Upper lobe of left lung (tissue), 4 donors: ENCODE measurements at regions not wholly inside any gene's neighbourhood (a gene's known extent, or its start where the extent isn't known, plus 50 kb on each side); places are given as distances from the start of the nearest gene placed in this dataset.

Experiments used
- EP300 ChIP-seq, 4 donors: sonication (generic); formaldehyde crosslinking; IDR thresholded peaks; one replicate each; pipeline ENCODE4 v1.5.1; 2017; ENCODE audit warnings: antibody characterized with exemption in 4 of 4, control low read depth in 2 of 4
- POLR2A ChIP-seq, 4 donors: fragments of 450-650 bp; IDR thresholded peaks; one replicate each; pipeline ENCODE4 v1.5.1; 2016 to 2017; ENCODE audit warnings: antibody characterized with exemption in 4 of 4, mild to moderate bottlenecking in 2 of 4
- POLR2AphosphoS5 ChIP-seq, 2 donors: sonication (generic); formaldehyde crosslinking; IDR thresholded peaks; one replicate each; pipeline ENCODE4 v1.5.1; 2017; ENCODE audit warnings: antibody characterized with exemption in 2 of 2
- TF ChIP-seq, protein P1 (sequence below), 6 experiments: fragments of 450-650 bp in 4 of 6; fragments of 200-600 bp in 2 of 6; sonication (generic) in 2 of 6; IDR thresholded peaks; one replicate each; pipeline ENCODE4 v1.5.1; 2016 to 2019; ENCODE audit warnings: antibody characterized with exemption in 6 of 6

DNA sequence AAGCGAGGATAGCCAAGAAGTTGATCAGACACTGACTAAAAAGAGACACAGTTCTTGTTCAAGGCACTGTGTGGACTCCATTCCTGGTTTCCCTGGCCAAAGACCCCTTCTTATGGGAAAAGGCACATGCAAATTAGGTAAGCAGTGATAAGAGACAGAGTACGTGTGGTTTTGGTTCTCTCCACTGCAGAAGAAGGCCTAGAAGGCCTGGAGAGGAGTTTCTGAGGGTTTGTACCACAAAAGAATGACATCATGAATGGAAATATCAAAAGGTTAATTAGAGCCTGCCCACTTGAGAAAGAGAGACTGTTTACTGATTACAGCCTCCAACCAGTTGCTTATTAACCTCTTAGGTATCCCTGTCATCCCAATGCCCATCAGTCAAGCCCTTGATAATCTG, 137.5 kb downstream of the ZNF365 start:
- TF ChIP-seq, protein P1, sequence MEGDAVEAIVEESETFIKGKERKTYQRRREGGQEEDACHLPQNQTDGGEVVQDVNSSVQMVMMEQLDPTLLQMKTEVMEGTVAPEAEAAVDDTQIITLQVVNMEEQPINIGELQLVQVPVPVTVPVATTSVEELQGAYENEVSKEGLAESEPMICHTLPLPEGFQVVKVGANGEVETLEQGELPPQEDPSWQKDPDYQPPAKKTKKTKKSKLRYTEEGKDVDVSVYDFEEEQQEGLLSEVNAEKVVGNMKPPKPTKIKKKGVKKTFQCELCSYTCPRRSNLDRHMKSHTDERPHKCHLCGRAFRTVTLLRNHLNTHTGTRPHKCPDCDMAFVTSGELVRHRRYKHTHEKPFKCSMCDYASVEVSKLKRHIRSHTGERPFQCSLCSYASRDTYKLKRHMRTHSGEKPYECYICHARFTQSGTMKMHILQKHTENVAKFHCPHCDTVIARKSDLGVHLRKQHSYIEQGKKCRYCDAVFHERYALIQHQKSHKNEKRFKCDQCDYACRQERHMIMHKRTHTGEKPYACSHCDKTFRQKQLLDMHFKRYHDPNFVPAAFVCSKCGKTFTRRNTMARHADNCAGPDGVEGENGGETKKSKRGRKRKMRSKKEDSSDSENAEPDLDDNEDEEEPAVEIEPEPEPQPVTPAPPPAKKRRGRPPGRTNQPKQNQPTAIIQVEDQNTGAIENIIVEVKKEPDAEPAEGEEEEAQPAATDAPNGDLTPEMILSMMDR (IDR thresholded peaks at IDR 0.05), result no peak
- TF ChIP-seq POLR2A (IDR thresholded peaks at IDR 0.05), result no peak
- TF ChIP-seq POLR2AphosphoS5 (IDR thresholded peaks at IDR 0.05), result no peak
- TF ChIP-seq EP300 (IDR thresholded peaks at IDR 0.05), result no peak
